GM23338 (cell line): ENCODE measurements at regions not wholly inside any gene's neighbourhood (a gene's known extent, or its start where the extent isn't known, plus 50 kb on each side); places are given as distances from the start of the nearest gene placed in this dataset.

ENCODE experiments used
- ATAC-seq: fragments of 200-7000 bp; cut with Tn5 transposase; 3 replicates; pipeline ENCODE4 v1.9.1; 2020
- DNase-seq: peaks from one replicate; pipeline ENCODE4 v3.0.0-alpha.2; 2015; ENCODE audit warnings: low spot score
- H2AFZ ChIP-seq: fragments of 200-600 bp; sonication (generic); 2 replicates; pipeline ENCODE4 v1.8.0; 2016; ENCODE audit warnings: antibody characterized with exemption, mild to moderate bottlenecking, moderate library complexity
- H3F3A ChIP-seq: fragments of 200-600 bp; sonication (generic); replicated peaks from 2 replicates; pipeline ENCODE4 v1.8.0; 2017; ENCODE audit warnings: antibody characterized with exemption, mixed run types, low read depth
- H3K27ac ChIP-seq: fragments of 200-600 bp; sonication (generic); 2 replicates; pipeline ENCODE4 v1.6.1; 2016; ENCODE audit warnings: low read depth
- H3K27me3 ChIP-seq: fragments of 200-600 bp; sonication (generic); 2 replicates; pipeline ENCODE4 v1.8.0; 2016; ENCODE audit warnings: mild to moderate bottlenecking, mixed run types, moderate library complexity; ENCODE audit not compliant: insufficient read depth
- H3K36me3 ChIP-seq: fragments of 200-600 bp; sonication (generic); 2 replicates; pipeline ENCODE4 v1.8.0; 2016; ENCODE audit warnings: mild to moderate bottlenecking; ENCODE audit not compliant: insufficient read depth
- H3K4me1 ChIP-seq: fragments of 200-600 bp; sonication (generic); 2 replicates; pipeline ENCODE4 v1.8.0; 2016; ENCODE audit warnings: mild to moderate bottlenecking, moderate library complexity; ENCODE audit not compliant: insufficient read depth
- H3K4me2 ChIP-seq: fragments of 200-600 bp; sonication (generic); 2 replicates; pipeline ENCODE4 v1.7.1; 2017; ENCODE audit warnings: mixed run types
- H3K4me3 ChIP-seq: fragments of 200-600 bp; sonication (generic); 2 replicates; pipeline ENCODE4 v1.6.1; 2016; ENCODE audit warnings: mixed run types
- H3K79me2 ChIP-seq: fragments of 200-600 bp; sonication (generic); replicated peaks from 2 replicates; pipeline ENCODE4 v1.8.0; 2017; ENCODE audit warnings: mild to moderate bottlenecking; ENCODE audit not compliant: insufficient read depth
- H3K9me2 ChIP-seq: fragments of 200-600 bp; sonication (generic); 2 replicates; pipeline ENCODE4 v1.8.0; 2017; ENCODE audit not compliant: insufficient read depth
- H4K20me1 ChIP-seq: fragments of 200-600 bp; sonication (generic); replicated peaks from 2 replicates; pipeline ENCODE4 v1.8.0; 2017; ENCODE audit warnings: mild to moderate bottlenecking; ENCODE audit not compliant: insufficient read depth
- H3K27ac Mint-ChIP-seq: 2 replicates; pipeline ENCODE4 v1.8.0; 2020; ENCODE audit warnings: inconsistent platforms, mild to moderate bottlenecking, moderate library complexity, mixed read lengths
- H3K27me3 Mint-ChIP-seq: 3 replicates; pipeline ENCODE4 v1.8.0; 2022; ENCODE audit warnings: low read depth, mild to moderate bottlenecking, moderate library complexity, mixed read lengths, inconsistent platforms; ENCODE audit not compliant: insufficient read depth, poor library complexity
- H3K36me3 Mint-ChIP-seq: 3 replicates; pipeline ENCODE4 v1.8.0; 2021; ENCODE audit warnings: low read depth, mild to moderate bottlenecking, inconsistent platforms, moderate library complexity, mixed read lengths
- H3K4me1 Mint-ChIP-seq: 3 replicates; pipeline ENCODE4 v1.8.0; 2020; ENCODE audit warnings: mild to moderate bottlenecking, inconsistent platforms, mixed read lengths
- H3K4me3 Mint-ChIP-seq: 3 replicates; pipeline ENCODE4 v1.8.0; 2021; ENCODE audit warnings: moderate library complexity, mild to moderate bottlenecking, inconsistent platforms, mixed read lengths
- H3K9me3 Mint-ChIP-seq: 3 replicates; pipeline ENCODE4 v1.8.0; 2020; ENCODE audit warnings: moderate library complexity, mild to moderate bottlenecking, inconsistent platforms, mixed read lengths
- CREB1 ChIP-seq: fragments of 250-450 bp; sonication (Bioruptor Pico); IDR thresholded peaks from 2 replicates; pipeline ENCODE4 v1.5.0; 2020; ENCODE audit warnings: low read depth, mild to moderate bottlenecking, moderate library complexity
- CTCF ChIP-seq, 2 experiments: fragments of 200-600 bp in 1 of 2; sonication (generic) in 1 of 2; conservative IDR thresholded peaks; 2 replicates each; pipeline versions ENCODE4 v1.5.1 to v1.6.1; 2016 to 2017; ENCODE audit warnings: antibody characterized with exemption in 2 of 2, low read depth in 2 of 2, mild to moderate bottlenecking in 2 of 2, moderate library complexity in 1 of 2
- ETS1 ChIP-seq: IDR thresholded peaks from 2 replicates; pipeline ENCODE4 v1.6.1; 2016; ENCODE audit warnings: antibody characterized with exemption
- EZH2 ChIP-seq: fragments of 200-600 bp; sonication (generic); IDR thresholded peaks from one replicate; pipeline ENCODE4 v1.8.0; 2017; ENCODE audit warnings: antibody characterized with exemption, mild to moderate bottlenecking, low read depth; ENCODE audit not compliant: unreplicated experiment
- EZH2phosphoT487 ChIP-seq: fragments of 200-600 bp; sonication (generic); IDR thresholded peaks from one replicate; pipeline ENCODE4 v1.8.1; 2018; ENCODE audit warnings: antibody characterized with exemption; ENCODE audit not compliant: unreplicated experiment
- JUNB ChIP-seq: IDR thresholded peaks from one replicate; pipeline ENCODE4 v1.6.1; 2016; ENCODE audit warnings: antibody characterized with exemption; ENCODE audit not compliant: unreplicated experiment
- NANOG ChIP-seq: IDR thresholded peaks from 2 replicates; pipeline ENCODE4 v1.6.1; 2016; ENCODE audit warnings: antibody characterized with exemption, borderline replicate concordance
- POLR2AphosphoS5 ChIP-seq: IDR thresholded peaks from 2 replicates; pipeline ENCODE4 v1.6.1; 2016; ENCODE audit warnings: antibody characterized with exemption, low read depth
- REST ChIP-seq: IDR thresholded peaks from one replicate; pipeline ENCODE4 v1.6.1; 2018; ENCODE audit warnings: antibody characterized with exemption; ENCODE audit not compliant: unreplicated experiment
- STAT1 ChIP-seq: IDR thresholded peaks from one replicate; pipeline ENCODE4 v1.6.1; 2016; ENCODE audit warnings: antibody characterized with exemption; ENCODE audit not compliant: unreplicated experiment
- ZNF114 ChIP-seq: fragments of 250-450 bp; sonication (Bioruptor Pico); IDR thresholded peaks from 2 replicates; pipeline ENCODE4 v1.5.0; 2020; ENCODE audit warnings: mild to moderate bottlenecking, moderate library complexity
- ZNF331 ChIP-seq: fragments of 250-450 bp; sonication (Bioruptor Pico); IDR thresholded peaks from 2 replicates; pipeline ENCODE4 v1.5.0; 2020; ENCODE audit warnings: low read depth, mild to moderate bottlenecking, moderate library complexity
- ZNF462 ChIP-seq: fragments of 250-450 bp; sonication (Bioruptor Pico); IDR thresholded peaks from 2 replicates; pipeline ENCODE4 v1.5.0; 2020; ENCODE audit warnings: mild to moderate bottlenecking, moderate library complexity

GRCh38 chr10:36057731-36058130 is 415.6 kb upstream of the FZD8 start:
- Histone ChIP-seq H3F3A (no peaks in the 10 kb centered on the region), H3K79me2 (no peaks in the 10 kb centered on the region), H3K36me3 (no peaks in the 10 kb centered on the region), H3K27me3 (no peaks in the 10 kb centered on the region), H3K4me3 (no peak overlapping the region), H3K9me2 (no peaks in the 10 kb centered on the region; the same call in 1 of the 2 replicates), H3K4me1 (0 out of 2 replicates have a peak, but pooled peaks cover 3% of the 10 kb centered on the region), H4K20me1 (no peaks in the 10 kb centered on the region), H3K27ac (no peak overlapping the region), H2AFZ (no peak overlapping the region), H3K4me2 (no peak overlapping the region)
- no peak overlapping the region for H3K4me3 Mint-ChIP-seq
- ATAC-seq: no peak
- H3K36me3 Mint-ChIP-seq: no peaks in the 10 kb centered on the region; the same call in 1 of the 3 replicates
- DNase-seq: no peak
- H3K27me3 Mint-ChIP-seq: no peaks in the 10 kb centered on the region
- H3K27ac Mint-ChIP-seq: no peak overlapping the region
- peaks cover 11% of the 10 kb centered on the region; the same call in 2 of the 3 replicates for H3K9me3 Mint-ChIP-seq
- H3K4me1 Mint-ChIP-seq: peaks cover 3% of the 10 kb centered on the region; the same call in 1 of the 3 replicates
- TF ChIP-seq STAT1 (no peak), ZNF114 (CRISPR knock-in tag) (no peak), NANOG (no peak), CTCF (conservative IDR thresholded peaks at IDR 0.05; ENCODE audit: low read depth in 2 of 2) (no peak), EZH2 (no peak), ETS1 (no peak), CREB1 (CRISPR knock-in tag) (no peak), ZNF462 (no peak), ZNF331 (CRISPR knock-in tag) (no peak), JUNB (no peak), REST (no peak), EZH2phosphoT487 (no peak), POLR2AphosphoS5 (no peak)
